ENCODE measurements at regions not wholly inside any gene's neighbourhood (a gene's known extent, or its start where the extent isn't known, plus 50 kb on each side); places are given as distances from the start of the nearest gene placed in this dataset.

DNA sequence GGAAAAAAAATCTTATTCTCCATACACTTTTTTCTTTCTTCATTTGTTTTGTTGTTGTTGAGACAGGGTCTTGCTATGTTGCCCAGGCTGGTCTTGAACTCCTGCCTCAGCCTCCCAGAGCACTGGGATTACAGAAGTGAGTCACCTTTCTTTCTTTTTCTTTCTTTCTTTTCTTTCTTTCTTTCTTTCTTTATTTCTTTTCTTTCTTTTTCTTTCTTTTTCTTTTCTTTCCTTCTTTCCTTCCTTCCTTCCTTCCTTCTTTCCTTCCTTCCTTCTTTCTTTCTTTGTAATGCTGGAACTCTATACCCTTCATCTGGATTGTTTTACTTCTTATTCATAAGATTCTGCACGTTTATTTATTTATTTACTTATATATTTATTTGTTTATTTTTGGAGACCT, 94.5 kb upstream of the TNRC6A start:
- TF ChIP-seq POLR2AphosphoS5 (IDR thresholded peaks at IDR 0.05) = no peak
- no peak for TF ChIP-seq POLR2A (IDR thresholded peaks at IDR 0.05)
- TF ChIP-seq, protein P1, sequence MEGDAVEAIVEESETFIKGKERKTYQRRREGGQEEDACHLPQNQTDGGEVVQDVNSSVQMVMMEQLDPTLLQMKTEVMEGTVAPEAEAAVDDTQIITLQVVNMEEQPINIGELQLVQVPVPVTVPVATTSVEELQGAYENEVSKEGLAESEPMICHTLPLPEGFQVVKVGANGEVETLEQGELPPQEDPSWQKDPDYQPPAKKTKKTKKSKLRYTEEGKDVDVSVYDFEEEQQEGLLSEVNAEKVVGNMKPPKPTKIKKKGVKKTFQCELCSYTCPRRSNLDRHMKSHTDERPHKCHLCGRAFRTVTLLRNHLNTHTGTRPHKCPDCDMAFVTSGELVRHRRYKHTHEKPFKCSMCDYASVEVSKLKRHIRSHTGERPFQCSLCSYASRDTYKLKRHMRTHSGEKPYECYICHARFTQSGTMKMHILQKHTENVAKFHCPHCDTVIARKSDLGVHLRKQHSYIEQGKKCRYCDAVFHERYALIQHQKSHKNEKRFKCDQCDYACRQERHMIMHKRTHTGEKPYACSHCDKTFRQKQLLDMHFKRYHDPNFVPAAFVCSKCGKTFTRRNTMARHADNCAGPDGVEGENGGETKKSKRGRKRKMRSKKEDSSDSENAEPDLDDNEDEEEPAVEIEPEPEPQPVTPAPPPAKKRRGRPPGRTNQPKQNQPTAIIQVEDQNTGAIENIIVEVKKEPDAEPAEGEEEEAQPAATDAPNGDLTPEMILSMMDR (IDR thresholded peaks at IDR 0.05) = no peak
- no peak for TF ChIP-seq EP300 (IDR thresholded peaks at IDR 0.05)

Measured in suprapubic skin (tissue), 4 donors.